NT2/D1 (cell line): ENCODE measurements at regions not wholly inside any gene's neighbourhood (a gene's known extent, or its start where the extent isn't known, plus 50 kb on each side); places are given as distances from the start of the nearest gene placed in this dataset.

Source experiments
- SUZ12 ChIP-seq: IDR thresholded peaks from 2 replicates; pipeline ENCODE4 v1.6.1; 2011; ENCODE audit not compliant: insufficient read length, insufficient read depth; ENCODE audit errors: extremely low read depth
- YY1 ChIP-seq: IDR thresholded peaks from 2 replicates; pipeline ENCODE4 v1.6.1; 2011; ENCODE audit not compliant: insufficient read length, insufficient read depth

- TF ChIP-seq YY1 = no peak
- TF ChIP-seq SUZ12 = no peak
These were observed 62.5 kb upstream of the ESRRG start for GRCh38 chr1:216785737-216786136.
